Neuronal stem cell (in vitro differentiated cells): ENCODE measurements at regions not wholly inside any gene's neighbourhood (a gene's known extent, or its start where the extent isn't known, plus 50 kb on each side); places are given as distances from the start of the nearest gene placed in this dataset.

ENCODE experiments used
- DNase-seq: peaks from one replicate; pipeline ENCODE4 v3.0.0-alpha.2; 2013; ENCODE audit warnings: low spot score
- H2AFZ ChIP-seq: one replicate; pipeline ENCODE4 v1.6.1; 2013; ENCODE audit warnings: mild to moderate bottlenecking, low read length, inconsistent platforms
- H2AK5ac ChIP-seq: 2 replicates; pipeline ENCODE4 v1.6.1; 2013; ENCODE audit warnings: low read depth, mild to moderate bottlenecking, inconsistent platforms, low read length, moderate library complexity, mixed read lengths
- H2BK120ac ChIP-seq: 2 replicates; pipeline ENCODE4 v1.6.1; 2013; ENCODE audit warnings: low read depth, mild to moderate bottlenecking, inconsistent platforms, low read length, moderate library complexity, mixed read lengths
- H2BK12ac ChIP-seq: one replicate; pipeline ENCODE4 v1.6.1; 2013; ENCODE audit warnings: low read length, inconsistent platforms
- H2BK15ac ChIP-seq: 2 replicates; pipeline ENCODE4 v1.6.1; 2013; ENCODE audit warnings: mild to moderate bottlenecking, low read length, inconsistent platforms, mixed read lengths
- H2BK5ac ChIP-seq: one replicate; pipeline ENCODE4 v1.6.1; 2013; ENCODE audit warnings: inconsistent platforms, mild to moderate bottlenecking, low read length, moderate library complexity
- H3K14ac ChIP-seq: one replicate; pipeline ENCODE4 v1.6.1; 2013; ENCODE audit warnings: low read length, inconsistent platforms
- H3K18ac ChIP-seq: 2 replicates; pipeline ENCODE4 v1.6.1; 2013; ENCODE audit warnings: low read length, inconsistent platforms
- H3K23ac ChIP-seq: 2 replicates; pipeline ENCODE4 v1.6.1; 2013; ENCODE audit warnings: low read depth, mild to moderate bottlenecking, mixed read lengths, low read length, inconsistent platforms; ENCODE audit not compliant: poor library complexity
- H3K27ac ChIP-seq: replicated peaks from 3 replicates; pipeline ENCODE4 v1.5.1; 2013; ENCODE audit warnings: low read length, inconsistent platforms
- H3K27me3 ChIP-seq, 3 experiments: 2 replicates each; pipeline ENCODE4 v1.6.1; 2013; ENCODE audit warnings: low read length in 3 of 3, mild to moderate bottlenecking in 2 of 3, inconsistent platforms in 1 of 3, low read depth in 1 of 3, mixed read lengths in 1 of 3, moderate library complexity in 1 of 3; ENCODE audit not compliant: control insufficient read depth in 3 of 3, insufficient read depth in 3 of 3
- H3K36me3 ChIP-seq, 2 donors: replicated peaks in 1 of 2; 2 replicates each; pipeline ENCODE4 v1.6.1; 2013; ENCODE audit warnings: low read length in 2 of 2; ENCODE audit not compliant: control insufficient read depth in 2 of 2, insufficient read depth in 2 of 2
- H3K4ac ChIP-seq: 2 replicates; pipeline ENCODE4 v1.6.1; 2013; ENCODE audit warnings: inconsistent platforms, mild to moderate bottlenecking, low read length, moderate library complexity
- H3K4me1 ChIP-seq, 2 donors: 1 replicate in 1 of 2; 2 replicates in 1 of 2; pipeline ENCODE4 v1.6.1; 2013; ENCODE audit warnings: low read length in 2 of 2, low read depth in 1 of 2; ENCODE audit not compliant: control insufficient read depth in 2 of 2, insufficient read depth in 1 of 2
- H3K4me2 ChIP-seq: one replicate; pipeline ENCODE4 v1.6.1; 2013; ENCODE audit warnings: mild to moderate bottlenecking, low read length, inconsistent platforms; ENCODE audit not compliant: insufficient read depth, poor library complexity, severe bottlenecking
- H3K4me3 ChIP-seq, 2 donors: 2 replicates each; pipeline ENCODE4 v1.5.1; 2013; ENCODE audit warnings: low read length in 2 of 2, mild to moderate bottlenecking in 2 of 2, inconsistent platforms in 1 of 2, moderate library complexity in 1 of 2
- H3K79me1 ChIP-seq: one replicate; pipeline ENCODE4 v1.6.1; 2013; ENCODE audit warnings: low read depth, mild to moderate bottlenecking, inconsistent platforms, low read length, moderate library complexity
- H3K9ac ChIP-seq: one replicate; pipeline ENCODE4 v1.6.1; 2013; ENCODE audit warnings: mild to moderate bottlenecking, low read depth, low read length, inconsistent platforms; ENCODE audit not compliant: poor library complexity
- H3K9me3 ChIP-seq, 2 donors: replicated peaks in 1 of 2; 2 replicates each; pipeline versions ENCODE3 to v1.6.1; 2013; ENCODE audit warnings: low read length in 2 of 2, mild to moderate bottlenecking in 2 of 2, inconsistent platforms in 1 of 2, low read depth in 1 of 2, mixed read lengths in 1 of 2, moderate library complexity in 1 of 2; ENCODE audit not compliant: control insufficient read depth in 2 of 2, insufficient read depth in 1 of 2
- H4K8ac ChIP-seq: one replicate; pipeline ENCODE4 v1.6.1; 2013; ENCODE audit warnings: low read depth, mild to moderate bottlenecking, inconsistent platforms, low read length, moderate library complexity
- H4K91ac ChIP-seq: one replicate; pipeline ENCODE4 v1.6.1; 2013; ENCODE audit warnings: low read length, low read depth, mild to moderate bottlenecking, inconsistent platforms; ENCODE audit not compliant: poor library complexity
- WGBS, 2 donors: extraction: QIAGEN DNeasy Blood & Tissue Kit; methylation state at CpG; one replicate each; pipeline ENCODE4 v1.1.7; 2013; ENCODE audit warnings: missing lambda C conversion rate in 2 of 2, mixed read lengths in 1 of 2; ENCODE audit not compliant: insufficient read length in 2 of 2, insufficient replicate concordance in 1 of 2; ENCODE audit errors: extremely low coverage in 2 of 2; 5-methylcytosine and 5-hydroxymethylcytosine counted together

DNA sequence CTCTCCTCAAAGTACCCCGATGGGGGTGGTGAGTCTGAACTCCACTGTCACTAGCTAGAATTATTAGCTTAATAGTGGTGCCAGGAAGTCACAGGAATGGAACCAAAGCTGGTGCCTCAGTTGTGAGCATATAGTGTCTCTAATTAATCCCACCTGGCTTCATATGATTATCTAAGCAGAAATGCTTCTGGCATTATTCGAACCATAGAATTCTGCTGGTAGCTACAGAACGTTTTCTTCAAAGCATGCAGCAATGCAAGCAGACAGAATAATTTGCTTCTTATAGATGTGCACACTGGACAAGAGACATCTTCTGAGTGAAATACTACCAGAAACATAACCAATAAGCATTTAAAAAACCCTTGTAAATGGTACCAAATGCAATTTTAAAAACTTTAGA lies 160.9 kb downstream of the IMPG2 start:
- no peaks in the 10 kb centered on the region for H3K27me3 ChIP-seq
- no peaks in the 10 kb centered on the region for H3K9me3 ChIP-seq
- H2AK5ac ChIP-seq: no peak overlapping the region
- no peaks in the 10 kb centered on the region for H3K4me1 ChIP-seq
- H3K4me2 ChIP-seq: no peak overlapping the region
- H2BK5ac ChIP-seq: no peak overlapping the region
- no peaks in the 10 kb centered on the region for H3K79me1 ChIP-seq
- H3K36me3 ChIP-seq: no peaks in the 10 kb centered on the region
- no peak overlapping the region for H2BK15ac ChIP-seq
- H3K23ac ChIP-seq: no peak overlapping the region
- H3K4ac ChIP-seq: no peak overlapping the region
- no peak overlapping the region for H2AFZ ChIP-seq
- H3K27ac ChIP-seq: no peak overlapping the region
- no peak overlapping the region for H4K8ac ChIP-seq
- no CpG with 5 or more reads among the region's 3 CpGs for WGBS, 2 donors
- no peak overlapping the region for H3K4me3 ChIP-seq
- H4K91ac ChIP-seq: no peak overlapping the region
- DNase-seq: no peak
- H3K14ac ChIP-seq: no peak overlapping the region
- no peak overlapping the region for H2BK12ac ChIP-seq
- no peak overlapping the region for H2BK120ac ChIP-seq
- no peak overlapping the region for H3K9ac ChIP-seq
- H3K18ac ChIP-seq: no peak overlapping the region

DNA sequence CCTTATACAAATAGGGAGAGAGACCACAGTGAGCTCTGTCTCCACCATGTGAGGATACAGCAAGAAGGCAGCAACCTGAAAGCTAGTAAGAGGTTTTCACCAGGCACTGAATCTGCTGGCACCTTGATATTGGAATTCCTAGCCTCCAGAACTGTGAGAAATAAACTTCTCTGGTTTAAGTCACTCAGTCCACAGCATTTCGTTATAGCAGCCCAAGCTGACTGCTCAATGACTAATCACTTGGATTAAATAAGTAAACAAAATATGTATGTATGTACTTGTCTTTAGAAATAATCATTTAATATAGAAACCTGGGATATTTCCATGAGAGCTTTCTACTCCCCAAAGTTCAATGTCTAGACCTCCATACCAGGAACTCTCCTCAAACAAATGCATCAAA lies 162.0 kb downstream of the IMPG2 start:
- Histone ChIP-seq H2BK15ac (no peak overlapping the region), H2BK120ac (no peak overlapping the region), H3K79me1 (no peaks in the 10 kb centered on the region), H3K9me3 (no peaks in the 10 kb centered on the region), H3K4me1 (no peaks in the 10 kb centered on the region), H3K4me2 (no peak overlapping the region), H2AFZ (no peak overlapping the region), H3K14ac (no peak overlapping the region), H2BK12ac (no peak overlapping the region), H3K4me3 (no peak overlapping the region), H2BK5ac (no peak overlapping the region), H3K23ac (no peak overlapping the region), H3K4ac (no peak overlapping the region), H4K8ac (no peak overlapping the region), H3K18ac (no peak overlapping the region), H3K27me3 (no peaks in the 10 kb centered on the region), H2AK5ac (no peak overlapping the region), H4K91ac (no peak overlapping the region), H3K9ac (no peak overlapping the region), H3K36me3 (no peaks in the 10 kb centered on the region), H3K27ac (no peak overlapping the region)
- WGBS, 2 donors: no CpG with 5 or more reads among the region's 1 CpG
- DNase-seq: no peak

- no peak overlapping the region for H2BK12ac ChIP-seq
- no peak overlapping the region for H3K9ac ChIP-seq
- no peaks in the 10 kb centered on the region for H3K9me3 ChIP-seq
- H2AFZ ChIP-seq: no peak overlapping the region
- H3K4me2 ChIP-seq: no peak overlapping the region
- H4K8ac ChIP-seq: no peak overlapping the region
- H3K4me3 ChIP-seq: no peak overlapping the region
- no peak overlapping the region for H3K18ac ChIP-seq
- no peak overlapping the region for H3K23ac ChIP-seq
- no peaks in the 10 kb centered on the region for H3K36me3 ChIP-seq
- no peak overlapping the region for H2AK5ac ChIP-seq
- H2BK120ac ChIP-seq: no peak overlapping the region
- H3K79me1 ChIP-seq: no peaks in the 10 kb centered on the region
- no peak for DNase-seq
- WGBS, 2 donors: no CpG with 5 or more reads among the region's 1 CpG
- H3K14ac ChIP-seq: no peak overlapping the region
- H3K27me3 ChIP-seq: no peaks in the 10 kb centered on the region
- H2BK5ac ChIP-seq: no peak overlapping the region
- H3K4ac ChIP-seq: no peak overlapping the region
- H2BK15ac ChIP-seq: no peak overlapping the region
- no peaks in the 10 kb centered on the region for H3K4me1 ChIP-seq
- no peak overlapping the region for H4K91ac ChIP-seq
- no peak overlapping the region for H3K27ac ChIP-seq
Measured at GRCh38 chr3:101156787-101157345, 163.5 kb downstream of the IMPG2 start.

GRCh38 chr3:101155825-101156224 lies 162.6 kb upstream of the ABI3BP start:
- Histone ChIP-seq H3K4me3 (no peak overlapping the region), H3K79me1 (no peaks in the 10 kb centered on the region), H3K27ac (no peak overlapping the region), H2AK5ac (no peak overlapping the region), H3K14ac (no peak overlapping the region), H3K23ac (no peak overlapping the region), H4K91ac (no peak overlapping the region), H3K4me1 (no peaks in the 10 kb centered on the region), H2BK15ac (no peak overlapping the region), H3K18ac (no peak overlapping the region), H2AFZ (no peak overlapping the region), H2BK120ac (no peak overlapping the region), H2BK12ac (no peak overlapping the region), H3K9ac (no peak overlapping the region), H3K27me3 (no peaks in the 10 kb centered on the region), H3K4ac (no peak overlapping the region), H2BK5ac (no peak overlapping the region), H3K4me2 (no peak overlapping the region), H4K8ac (no peak overlapping the region), H3K36me3 (no peaks in the 10 kb centered on the region), H3K9me3 (no peaks in the 10 kb centered on the region)
- DNase-seq: no peak
